Heart right ventricle (tissue), 16 donors: ENCODE measurements at regions not wholly inside any gene's neighbourhood (a gene's known extent, or its start where the extent isn't known, plus 50 kb on each side); places are given as distances from the start of the nearest gene placed in this dataset.

Experiments
- ATAC-seq, 8 donors: fragments of 200-7000 bp; cut with Tn5 transposase; one replicate each; pipeline ENCODE4 v1.9.1; 2020; ENCODE audit warnings: mild to moderate bottlenecking in 8 of 8, moderate library complexity in 8 of 8, moderate number of reproducible peaks in 1 of 8
- DNase-seq, 2 donors: peaks; one replicate each; pipeline ENCODE4 v3.0.0-alpha.2; 2020
- H3K27ac ChIP-seq, 10 donors: fragments of 200-600 bp; sonication (generic) in 2 of 10; one replicate each; pipeline versions ENCODE4 v1.5.0 to v1.8.0; 2020 to 2022; ENCODE audit warnings: mild to moderate bottlenecking in 3 of 10
- H3K27me3 ChIP-seq, 7 donors: fragments of 200-600 bp; one replicate each; pipeline ENCODE4 v1.8.0; 2021 to 2022; ENCODE audit warnings: mild to moderate bottlenecking in 2 of 7
- H3K36me3 ChIP-seq, 9 donors: fragments of 200-600 bp; sonication (generic) in 1 of 9; one replicate each; pipeline versions ENCODE4 v1.5.0 to v1.8.0; 2020 to 2022; ENCODE audit warnings: mild to moderate bottlenecking in 2 of 9
- H3K4me1 ChIP-seq, 9 donors: fragments of 200-600 bp; sonication (generic) in 1 of 9; one replicate each; pipeline versions ENCODE4 v1.5.0 to v1.8.0; 2020 to 2022; ENCODE audit warnings: mild to moderate bottlenecking in 4 of 9
- H3K4me3 ChIP-seq, 10 donors: fragments of 200-600 bp; sonication (generic) in 2 of 10; one replicate each; pipeline versions ENCODE4 v1.5.0 to v1.8.0; 2020 to 2022; ENCODE audit warnings: mild to moderate bottlenecking in 7 of 10, moderate library complexity in 2 of 10
- H3K9me3 ChIP-seq, 11 donors: fragments of 200-600 bp in 10 of 11; sonication (generic) in 2 of 11; one replicate each; pipeline versions ENCODE4 v1.5.0 to v1.8.0; 2013 to 2022; ENCODE audit warnings: mild to moderate bottlenecking in 2 of 11, control low read depth in 1 of 11, moderate library complexity in 1 of 11
- CTCF ChIP-seq, 9 donors: fragments of 200-600 bp; sonication (generic) in 2 of 9; IDR thresholded peaks; one replicate each; pipeline versions ENCODE4 v1.5.0 to v1.8.0; 2021 to 2022; ENCODE audit warnings: antibody characterized with exemption in 9 of 9, mild to moderate bottlenecking in 5 of 9, moderate library complexity in 1 of 9
- WGBS, 2 donors: extraction: QIAGEN DNeasy Blood & Tissue Kit; methylation state at CpG; one replicate each; pipeline ENCODE4 v1.1.7; 2013; ENCODE audit warnings: inconsistent platforms in 1 of 2; 5-methylcytosine and 5-hydroxymethylcytosine counted together
- intact Hi-C, 10 donors: fragments of 100-400 bp; cut with DNase I; formaldehyde crosslinking; loops; one replicate each; pipeline versions ENCODE4 v1.11.1 to v1.14.2; 2022
- donor health status: Arrhythmogenic right ventricular cardiomyopathy.
- donor health status: ischemic (EF 13 %, LVEDD 7.1; RV severe dilation, severe dysfunction).
- donor health status: healthy with polysubstance abuse.
- donor health status: DM: no; HTN: yes; CAD: no.
- donor health status: DM: no; HTN: no; CAD: no.
- donor health status: ischemic (EF 25% LVEDD 6.9; RV normal size, moderate dysfunction).
- donor health status: ischemic (EF 25% LVEDD 5.7; RV mildly dilated, moderate dysfunction).
- donor health status: healthy.
- donor health status: DM: yes; HTN: yes; CAD: no.
- donor health status: Ischemic cardiomyopathy.
- donor health status: ischemic (EF 35%, LVEDD 5.7; RV mildly dilated, moderate dysfunction).
- donor health status: nonischemic (EF 11% LVEDD 7.7; RV severe dilation, severe dysfunction).
- donor health status: DM: yes; HTN: yes; CAD: no.
- donor health status: PGD.
- donor health status: ischemic (EF 29% LVEDD 5.4; RV normal size, mild dysfunction).
- donor health status: nonischemic (EF 23%, LVEDD 6.1; RV moderate dilation, normal function).

GRCh38 chr11:80980227-80980626, 1539.4 kb upstream of the TENM4 start:
- no peaks in the 10 kb centered on the region for H3K36me3 ChIP-seq
- intact Hi-C loops, result no loop called here
- no peaks in the 10 kb centered on the region for H3K27me3 ChIP-seq
- no peak overlapping the region for H3K27ac ChIP-seq
- no peaks in the 10 kb centered on the region for H3K4me1 ChIP-seq
- DNase-seq, result no peak
- TF ChIP-seq CTCF (IDR thresholded peaks at IDR 0.05), result no peak
- no peak for ATAC-seq
- no peaks in the 10 kb centered on the region for H3K9me3 ChIP-seq
- no peak overlapping the region for H3K4me3 ChIP-seq

- no peak overlapping the region for H3K4me3 ChIP-seq
- intact Hi-C loops, result no loop called here
- peaks cover 0 to 4% (median 0%) of the 10 kb centered on the region in 11 donors for H3K9me3 ChIP-seq
- WGBS, 2 donors, result 69 to 91% methylated on average over 2 of the region's 2 CpGs
- DNase-seq (no peak), ATAC-seq (no peak)
- H3K27me3 ChIP-seq, result no peaks in the 10 kb centered on the region
- H3K27ac ChIP-seq, result no peak overlapping the region
- no peak for TF ChIP-seq CTCF (IDR thresholded peaks at IDR 0.05)
- H3K36me3 ChIP-seq, result no peaks in the 10 kb centered on the region
- H3K4me1 ChIP-seq, result no peaks in the 10 kb centered on the region
These were observed 1533.0 kb upstream of the TENM4 start for GRCh38 chr11:80973786-80974185.

- Histone ChIP-seq H3K36me3 (no peaks in the 10 kb centered on the region), H3K4me3 (no peak overlapping the region), H3K9me3 (peaks cover 0 to 4% (median 0%) of the 10 kb centered on the region in 11 donors), H3K27ac (no peak overlapping the region), H3K4me1 (no peaks in the 10 kb centered on the region), H3K27me3 (no peaks in the 10 kb centered on the region)
- DNase-seq (no peak), ATAC-seq (peak in 1 of 8 donors; percentile 49)
- no peak for TF ChIP-seq CTCF (IDR thresholded peaks at IDR 0.05)
- intact Hi-C loops, result no loop called here
These were observed 1529.2 kb upstream of the TENM4 start for GRCh38 chr11:80970037-80970436.

- no peak for TF ChIP-seq CTCF (IDR thresholded peaks at IDR 0.05)
- Histone ChIP-seq H3K4me3 (no peak overlapping the region), H3K9me3 (no peaks in the 10 kb centered on the region), H3K4me1 (no peaks in the 10 kb centered on the region), H3K27me3 (peaks cover 0 to 3% (median 0%) of the 10 kb centered on the region in 7 donors), H3K36me3 (no peaks in the 10 kb centered on the region), H3K27ac (no peak overlapping the region)
- WGBS, 2 donors, result 77 to 82% methylated on average over 5 of the region's 5 CpGs
- DNase-seq (no peak), ATAC-seq (no peak)
- intact Hi-C loops, result no loop called here
These were observed 1526.8 kb upstream of the TENM4 start for GRCh38 chr11:80967649-80968048.
